ENCODE measurements at regions not wholly inside any gene's neighbourhood (a gene's known extent, or its start where the extent isn't known, plus 50 kb on each side); places are given as distances from the start of the nearest gene placed in this dataset.

- ChIA-PET CTCF (no interaction called here), POLR2A (no interaction called here)
- TF ChIP-seq CTCF (IDR thresholded peaks at IDR 0.05; ENCODE audit: control extremely low read depth, extremely low read depth, low read depth, missing control alignments) = no peak
- DNase-seq (ENCODE audit: extremely low spot score) = no peak
Observed at GRCh38 chr21:28325618-28326017, 667.1 kb downstream of the LTN1 start.

GRCh38 chr21:28324690-28325089 lies 668.0 kb downstream of the LTN1 start:
- no peak for DNase-seq (ENCODE audit: extremely low spot score)
- no peak for TF ChIP-seq CTCF (IDR thresholded peaks at IDR 0.05; ENCODE audit: control extremely low read depth, extremely low read depth, low read depth, missing control alignments)
- ChIA-PET CTCF (no interaction called here), POLR2A (no interaction called here)

GRCh38 chr21:28317177-28317950 lies 675.3 kb downstream of the LTN1 start:
- TF ChIP-seq CTCF (IDR thresholded peaks at IDR 0.05; ENCODE audit: control extremely low read depth, extremely low read depth, low read depth, missing control alignments) = no peak
- CTCF ChIA-PET = no interaction called here
- POLR2A ChIA-PET = no interaction called here
- no peak for DNase-seq (ENCODE audit: extremely low spot score)

GRCh38 chr21:28311411-28312190 lies 681.1 kb downstream of the LTN1 start:
- no peak for DNase-seq (ENCODE audit: extremely low spot score)
- ChIA-PET CTCF (interaction anchor here (1.1 kb wide), 1 partner anchor 20 kb away, joined by 4 read pairs; no protein-coding TSS in a partner anchor), POLR2A (no interaction called here)
- no peak for TF ChIP-seq CTCF (IDR thresholded peaks at IDR 0.05; ENCODE audit: control extremely low read depth, extremely low read depth, low read depth, missing control alignments)

GRCh38 chr21:28310711-28311110 lies 682.0 kb downstream of the LTN1 start:
- TF ChIP-seq CTCF (IDR thresholded peaks at IDR 0.05; ENCODE audit: control extremely low read depth, extremely low read depth, low read depth, missing control alignments) = no peak
- ChIA-PET CTCF (interaction anchor here (1.1 kb wide), 1 partner anchor 21 kb away, joined by 4 read pairs; no protein-coding TSS in a partner anchor), POLR2A (no interaction called here)
- no peak for DNase-seq (ENCODE audit: extremely low spot score)

- DNase-seq (ENCODE audit: extremely low spot score) = no peak
- ChIA-PET POLR2A (no interaction called here), CTCF (no interaction called here)
- no peak for TF ChIP-seq CTCF (IDR thresholded peaks at IDR 0.05; ENCODE audit: control extremely low read depth, extremely low read depth, low read depth, missing control alignments)
Observed at GRCh38 chr21:28310171-28310685, 682.4 kb downstream of the LTN1 start.
